ENCODE measurements at regions not wholly inside any gene's neighbourhood (a gene's known extent, or its start where the extent isn't known, plus 50 kb on each side); places are given as distances from the start of the nearest gene placed in this dataset.

DNA sequence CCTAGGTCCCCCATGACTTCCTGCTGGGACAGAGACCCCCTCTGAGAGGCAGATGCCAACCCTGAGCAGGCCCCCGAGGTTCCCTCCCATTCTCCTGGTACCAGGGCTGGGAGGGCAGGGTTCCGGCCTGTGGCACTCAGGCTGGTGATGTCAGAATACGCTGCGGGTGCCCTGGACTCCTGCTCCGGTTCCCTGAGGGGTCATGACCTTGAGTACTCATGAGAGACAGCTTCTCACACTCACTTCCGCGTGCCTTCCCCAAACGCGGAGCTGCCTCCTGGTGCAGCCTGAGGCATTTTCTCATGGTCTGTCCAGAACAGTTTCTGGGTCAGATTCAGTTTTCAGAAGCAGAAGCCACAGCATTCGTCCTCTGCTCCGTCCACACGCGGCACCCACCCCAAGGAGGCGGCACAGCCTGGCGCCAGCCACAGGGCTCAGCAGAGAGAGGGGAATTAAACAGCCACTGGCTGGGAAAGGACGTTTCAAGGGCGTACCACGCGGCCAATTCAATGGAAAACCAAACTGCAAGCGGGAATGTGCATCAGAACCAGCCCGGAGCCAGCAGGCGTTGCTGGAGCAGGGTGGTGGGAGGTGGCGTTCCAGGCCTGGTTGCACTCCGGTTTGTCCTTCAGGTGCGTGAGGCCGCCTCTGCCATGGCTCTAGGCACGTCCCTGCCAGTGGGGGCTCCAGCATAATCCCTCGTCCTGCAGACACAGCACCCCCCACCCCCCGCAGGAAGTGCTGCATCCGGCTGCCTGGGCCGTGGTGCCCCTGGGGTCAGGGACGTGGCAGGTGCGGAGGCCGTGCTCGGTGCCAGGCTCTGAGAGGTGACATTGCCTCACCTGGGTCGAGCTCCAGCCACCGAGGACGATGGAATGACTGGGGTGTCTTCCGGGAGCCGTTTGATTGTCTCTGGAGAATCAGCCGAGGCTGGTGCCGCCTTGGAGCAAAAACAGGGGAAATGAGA, 58.3 kb upstream of the BHLHE23 start:
- no peaks in the 10 kb centered on the region for H3K9me3 ChIP-seq (ENCODE audit: control insufficient read depth, insufficient read depth, low read depth, low read length)
- POLR2A ChIA-PET, result no interaction called here
- DNase-seq (ENCODE audit: low read depth, low spot score), result no peak
- peaks cover 18% of the 10 kb centered on the region for H3K4me1 ChIP-seq (ENCODE audit: control insufficient read depth, insufficient read depth, low read length)
- in situ Hi-C loops (cut with HindIII; ENCODE audit: low pct_unique_long_range_greater_than_20kb, low sequenced_read_pairs) (no loop called here), intact Hi-C loops (cut with micrococcal nuclease; ENCODE audit: unreplicated experiment) (no loop called here)
- no peaks in the 10 kb centered on the region for H3K36me3 ChIP-seq (ENCODE audit: control insufficient read depth, insufficient read depth, low read length)
- H3K4me3 ChIP-seq (ENCODE audit: low read depth in 2 of 2, low read length in 2 of 2), result no peak overlapping the region
- ATAC-seq, result no peak
- BruUV-seq (replicated peaks), result no TSS peak
- no peaks in the 10 kb centered on the region for H3K27me3 ChIP-seq (ENCODE audit: control insufficient read depth, insufficient read depth, low read length)
- TF ChIP-seq TCF7L2 (IDR thresholded peaks at IDR 0.05; ENCODE audit: low read depth, low read length) (no peak), POLR2AphosphoS5 (IDR thresholded peaks at IDR 0.05; ENCODE audit: low read depth, low read length) (no peak), SIN3A (IDR thresholded peaks at IDR 0.05; ENCODE audit: borderline replicate concordance, insufficient read depth, low read depth, low read length) (no peak)
- TF ChIP-seq, protein P1, sequence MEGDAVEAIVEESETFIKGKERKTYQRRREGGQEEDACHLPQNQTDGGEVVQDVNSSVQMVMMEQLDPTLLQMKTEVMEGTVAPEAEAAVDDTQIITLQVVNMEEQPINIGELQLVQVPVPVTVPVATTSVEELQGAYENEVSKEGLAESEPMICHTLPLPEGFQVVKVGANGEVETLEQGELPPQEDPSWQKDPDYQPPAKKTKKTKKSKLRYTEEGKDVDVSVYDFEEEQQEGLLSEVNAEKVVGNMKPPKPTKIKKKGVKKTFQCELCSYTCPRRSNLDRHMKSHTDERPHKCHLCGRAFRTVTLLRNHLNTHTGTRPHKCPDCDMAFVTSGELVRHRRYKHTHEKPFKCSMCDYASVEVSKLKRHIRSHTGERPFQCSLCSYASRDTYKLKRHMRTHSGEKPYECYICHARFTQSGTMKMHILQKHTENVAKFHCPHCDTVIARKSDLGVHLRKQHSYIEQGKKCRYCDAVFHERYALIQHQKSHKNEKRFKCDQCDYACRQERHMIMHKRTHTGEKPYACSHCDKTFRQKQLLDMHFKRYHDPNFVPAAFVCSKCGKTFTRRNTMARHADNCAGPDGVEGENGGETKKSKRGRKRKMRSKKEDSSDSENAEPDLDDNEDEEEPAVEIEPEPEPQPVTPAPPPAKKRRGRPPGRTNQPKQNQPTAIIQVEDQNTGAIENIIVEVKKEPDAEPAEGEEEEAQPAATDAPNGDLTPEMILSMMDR (IDR thresholded peaks at IDR 0.05), result no peak
- TF ChIP-seq, protein P2, sequence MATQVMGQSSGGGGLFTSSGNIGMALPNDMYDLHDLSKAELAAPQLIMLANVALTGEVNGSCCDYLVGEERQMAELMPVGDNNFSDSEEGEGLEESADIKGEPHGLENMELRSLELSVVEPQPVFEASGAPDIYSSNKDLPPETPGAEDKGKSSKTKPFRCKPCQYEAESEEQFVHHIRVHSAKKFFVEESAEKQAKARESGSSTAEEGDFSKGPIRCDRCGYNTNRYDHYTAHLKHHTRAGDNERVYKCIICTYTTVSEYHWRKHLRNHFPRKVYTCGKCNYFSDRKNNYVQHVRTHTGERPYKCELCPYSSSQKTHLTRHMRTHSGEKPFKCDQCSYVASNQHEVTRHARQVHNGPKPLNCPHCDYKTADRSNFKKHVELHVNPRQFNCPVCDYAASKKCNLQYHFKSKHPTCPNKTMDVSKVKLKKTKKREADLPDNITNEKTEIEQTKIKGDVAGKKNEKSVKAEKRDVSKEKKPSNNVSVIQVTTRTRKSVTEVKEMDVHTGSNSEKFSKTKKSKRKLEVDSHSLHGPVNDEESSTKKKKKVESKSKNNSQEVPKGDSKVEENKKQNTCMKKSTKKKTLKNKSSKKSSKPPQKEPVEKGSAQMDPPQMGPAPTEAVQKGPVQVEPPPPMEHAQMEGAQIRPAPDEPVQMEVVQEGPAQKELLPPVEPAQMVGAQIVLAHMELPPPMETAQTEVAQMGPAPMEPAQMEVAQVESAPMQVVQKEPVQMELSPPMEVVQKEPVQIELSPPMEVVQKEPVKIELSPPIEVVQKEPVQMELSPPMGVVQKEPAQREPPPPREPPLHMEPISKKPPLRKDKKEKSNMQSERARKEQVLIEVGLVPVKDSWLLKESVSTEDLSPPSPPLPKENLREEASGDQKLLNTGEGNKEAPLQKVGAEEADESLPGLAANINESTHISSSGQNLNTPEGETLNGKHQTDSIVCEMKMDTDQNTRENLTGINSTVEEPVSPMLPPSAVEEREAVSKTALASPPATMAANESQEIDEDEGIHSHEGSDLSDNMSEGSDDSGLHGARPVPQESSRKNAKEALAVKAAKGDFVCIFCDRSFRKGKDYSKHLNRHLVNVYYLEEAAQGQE (IDR thresholded peaks at IDR 0.05; ENCODE audit: insufficient read depth in 1 of 2, low read depth in 2 of 2, low read length in 1 of 2), result no peak
- CTCF ChIA-PET, result no interaction called here
- H3K27ac ChIP-seq (ENCODE audit: low read length), result no peak overlapping the region

DNA sequence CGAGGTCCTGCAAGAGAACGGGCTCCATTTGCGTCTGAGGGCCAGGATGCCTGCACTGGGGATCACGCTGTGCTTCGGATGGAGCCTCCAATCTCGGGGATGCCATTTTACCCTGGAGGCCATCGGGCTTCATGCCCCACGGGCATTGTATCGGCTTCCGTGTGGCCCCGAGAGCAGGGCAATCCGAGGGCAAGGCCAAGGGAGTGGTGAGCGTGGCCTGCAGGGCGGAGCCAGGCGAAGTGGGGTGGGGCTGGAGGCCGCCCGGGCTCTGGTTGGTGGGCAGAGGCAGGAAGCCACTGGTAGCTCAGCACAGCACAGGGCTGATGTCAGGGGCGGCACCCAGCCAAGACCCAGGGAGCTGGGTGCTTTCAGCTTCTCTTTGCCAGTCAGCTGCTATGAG, 57.5 kb upstream of the BHLHE23 start:
- in situ Hi-C loops (cut with HindIII; ENCODE audit: low pct_unique_long_range_greater_than_20kb, low sequenced_read_pairs) (no loop called here), intact Hi-C loops (cut with micrococcal nuclease; ENCODE audit: unreplicated experiment) (no loop called here)
- ChIA-PET POLR2A (no interaction called here), CTCF (no interaction called here)
- Histone ChIP-seq H3K27ac (ENCODE audit: low read length) (no peak overlapping the region), H3K36me3 (ENCODE audit: control insufficient read depth, insufficient read depth, low read length) (no peaks in the 10 kb centered on the region), H3K4me1 (ENCODE audit: control insufficient read depth, insufficient read depth, low read length) (peaks cover 14% of the 10 kb centered on the region), H3K9me3 (ENCODE audit: control insufficient read depth, insufficient read depth, low read depth, low read length) (no peaks in the 10 kb centered on the region), H3K27me3 (ENCODE audit: control insufficient read depth, insufficient read depth, low read length) (no peaks in the 10 kb centered on the region), H3K4me3 (ENCODE audit: low read depth in 2 of 2, low read length in 2 of 2) (no peak overlapping the region)
- ATAC-seq (no peak), DNase-seq (ENCODE audit: low read depth, low spot score) (no peak)
- no TSS peak for BruUV-seq (replicated peaks)
- TF ChIP-seq, protein P2 (IDR thresholded peaks at IDR 0.05; ENCODE audit: insufficient read depth in 1 of 2, low read depth in 2 of 2, low read length in 1 of 2), result no peak
- TF ChIP-seq TCF7L2 (IDR thresholded peaks at IDR 0.05; ENCODE audit: low read depth, low read length) (no peak), SIN3A (IDR thresholded peaks at IDR 0.05; ENCODE audit: borderline replicate concordance, insufficient read depth, low read depth, low read length) (no peak), POLR2AphosphoS5 (IDR thresholded peaks at IDR 0.05; ENCODE audit: low read depth, low read length) (no peak)
- TF ChIP-seq, protein P1 (IDR thresholded peaks at IDR 0.05), result no peak
